ENCODE measurements at regions not wholly inside any gene's neighbourhood (a gene's known extent, or its start where the extent isn't known, plus 50 kb on each side); places are given as distances from the start of the nearest gene placed in this dataset.

- no peak for TF ChIP-seq CTCF (IDR thresholded peaks at IDR 0.05)
- TF ChIP-seq EP300 (IDR thresholded peaks at IDR 0.05), result no peak
These were observed 206.1 kb upstream of the PROK2 start for GRCh38 chr3:71991046-71991445.

Data from gastroesophageal sphincter (tissue), 3 donors.